Transverse colon (tissue), 4 donors: ENCODE measurements at regions not wholly inside any gene's neighbourhood (a gene's known extent, or its start where the extent isn't known, plus 50 kb on each side); places are given as distances from the start of the nearest gene placed in this dataset.

ENCODE experiments used
- EP300 ChIP-seq: sonication (generic); formaldehyde crosslinking; IDR thresholded peaks from one replicate; pipeline ENCODE4 v1.6.1; 2017; ENCODE audit warnings: antibody characterized with exemption, low read depth
- POLR2A ChIP-seq: fragments of 450-650 bp; IDR thresholded peaks from one replicate; pipeline ENCODE4 v1.6.1; 2016; ENCODE audit warnings: antibody characterized with exemption, mild to moderate bottlenecking, moderate library complexity
- POLR2AphosphoS5 ChIP-seq, 3 donors: sonication (generic); formaldehyde crosslinking; IDR thresholded peaks; one replicate each; pipeline ENCODE4 v1.6.1; 2016; ENCODE audit warnings: antibody characterized with exemption in 3 of 3
- TF ChIP-seq, protein P1 (sequence below), 5 experiments: fragments of 200-600 bp in 3 of 5; fragments of 450-650 bp in 2 of 5; sonication (generic) in 3 of 5; IDR thresholded peaks; 1 replicate in 2 of 5; 2 replicates in 3 of 5; pipeline ENCODE4 v1.5.1; 2016 to 2017; ENCODE audit warnings: antibody characterized with exemption in 5 of 5, inconsistent platforms in 3 of 5, mild to moderate bottlenecking in 2 of 5, moderate library complexity in 1 of 5

- TF ChIP-seq, protein P1, sequence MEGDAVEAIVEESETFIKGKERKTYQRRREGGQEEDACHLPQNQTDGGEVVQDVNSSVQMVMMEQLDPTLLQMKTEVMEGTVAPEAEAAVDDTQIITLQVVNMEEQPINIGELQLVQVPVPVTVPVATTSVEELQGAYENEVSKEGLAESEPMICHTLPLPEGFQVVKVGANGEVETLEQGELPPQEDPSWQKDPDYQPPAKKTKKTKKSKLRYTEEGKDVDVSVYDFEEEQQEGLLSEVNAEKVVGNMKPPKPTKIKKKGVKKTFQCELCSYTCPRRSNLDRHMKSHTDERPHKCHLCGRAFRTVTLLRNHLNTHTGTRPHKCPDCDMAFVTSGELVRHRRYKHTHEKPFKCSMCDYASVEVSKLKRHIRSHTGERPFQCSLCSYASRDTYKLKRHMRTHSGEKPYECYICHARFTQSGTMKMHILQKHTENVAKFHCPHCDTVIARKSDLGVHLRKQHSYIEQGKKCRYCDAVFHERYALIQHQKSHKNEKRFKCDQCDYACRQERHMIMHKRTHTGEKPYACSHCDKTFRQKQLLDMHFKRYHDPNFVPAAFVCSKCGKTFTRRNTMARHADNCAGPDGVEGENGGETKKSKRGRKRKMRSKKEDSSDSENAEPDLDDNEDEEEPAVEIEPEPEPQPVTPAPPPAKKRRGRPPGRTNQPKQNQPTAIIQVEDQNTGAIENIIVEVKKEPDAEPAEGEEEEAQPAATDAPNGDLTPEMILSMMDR (IDR thresholded peaks at IDR 0.05), result no peak
- TF ChIP-seq EP300, result no peak
- TF ChIP-seq POLR2A, result no peak
- no peak for TF ChIP-seq POLR2AphosphoS5 (IDR thresholded peaks at IDR 0.05)
Measured at GRCh38 chr5:175378444-175379028, 65.4 kb downstream of the DRD1 start.
